GM12874 (cell line): ENCODE measurements at regions not wholly inside any gene's neighbourhood (a gene's known extent, or its start where the extent isn't known, plus 50 kb on each side); places are given as distances from the start of the nearest gene placed in this dataset.

ENCODE experiments used
- CTCF ChIP-seq: IDR thresholded peaks from 2 replicates; pipeline ENCODE4 v1.5.1; 2011; ENCODE audit warnings: low read depth, mild to moderate bottlenecking, control low read depth, low read length, moderate library complexity; ENCODE audit not compliant: insufficient read depth

GRCh38 chr4:135515295-135515694 lies 1313.7 kb upstream of the PABPC4L start:
- TF ChIP-seq CTCF, result no peak

- no peak for TF ChIP-seq CTCF
Observed at GRCh38 chr4:135510582-135510981, 1309.0 kb upstream of the PABPC4L start.

GRCh38 chr4:135508006-135508714 lies 1306.6 kb upstream of the PABPC4L start:
- no peak for TF ChIP-seq CTCF

GRCh38 chr4:135497563-135498152 lies 1296.1 kb upstream of the PABPC4L start:
- no peak for TF ChIP-seq CTCF

GRCh38 chr4:135492439-135492838 lies 1290.8 kb upstream of the PABPC4L start:
- no peak for TF ChIP-seq CTCF

- TF ChIP-seq CTCF, result no peak
Observed at GRCh38 chr4:135485371-135485770, 1283.8 kb upstream of the PABPC4L start.

GRCh38 chr4:135476272-135476671 lies 1274.7 kb upstream of the PABPC4L start:
- TF ChIP-seq CTCF, result no peak
